GM12892 (cell line): ENCODE measurements at regions not wholly inside any gene's neighbourhood (a gene's known extent, or its start where the extent isn't known, plus 50 kb on each side); places are given as distances from the start of the nearest gene placed in this dataset.

ENCODE experiments used
- POLR2A ChIP-seq: IDR thresholded peaks from 2 replicates; pipeline ENCODE4 v1.6.1; 2011; ENCODE audit warnings: low read depth, low read length, control low read depth
- POLR2AphosphoS5 ChIP-seq: IDR thresholded peaks from 2 replicates; pipeline ENCODE4 v1.6.1; 2011; ENCODE audit warnings: low read depth, low read length, control low read depth

- TF ChIP-seq POLR2A: no peak
- no peak for TF ChIP-seq POLR2AphosphoS5
These were observed 73.3 kb upstream of the TNKS2 start for GRCh38 chr10:91724933-91725332.
